ENCODE measurements at regions not wholly inside any gene's neighbourhood (a gene's known extent, or its start where the extent isn't known, plus 50 kb on each side); places are given as distances from the start of the nearest gene placed in this dataset.

DNA sequence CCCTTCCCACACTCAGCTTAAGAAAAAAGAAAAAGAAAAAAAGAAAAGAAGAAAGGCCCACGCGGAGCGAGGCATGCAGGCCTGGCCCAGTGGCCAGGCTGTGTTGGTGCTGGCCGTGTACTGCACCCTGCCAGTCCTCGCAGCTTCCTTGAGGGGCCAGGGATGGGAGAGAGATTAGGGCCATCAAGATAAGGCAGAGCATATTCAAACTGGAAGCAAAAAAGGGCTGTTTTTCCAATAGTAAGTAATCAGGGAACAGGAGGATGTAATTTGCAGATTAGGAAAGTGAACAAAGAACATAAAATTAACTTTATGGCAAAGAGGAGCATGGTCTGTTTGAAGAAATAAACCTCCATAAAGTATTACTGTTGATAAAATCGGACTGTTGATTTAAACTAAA lies 319.6 kb upstream of the CLINT1 start:
- no peak for DNase-seq

DNA sequence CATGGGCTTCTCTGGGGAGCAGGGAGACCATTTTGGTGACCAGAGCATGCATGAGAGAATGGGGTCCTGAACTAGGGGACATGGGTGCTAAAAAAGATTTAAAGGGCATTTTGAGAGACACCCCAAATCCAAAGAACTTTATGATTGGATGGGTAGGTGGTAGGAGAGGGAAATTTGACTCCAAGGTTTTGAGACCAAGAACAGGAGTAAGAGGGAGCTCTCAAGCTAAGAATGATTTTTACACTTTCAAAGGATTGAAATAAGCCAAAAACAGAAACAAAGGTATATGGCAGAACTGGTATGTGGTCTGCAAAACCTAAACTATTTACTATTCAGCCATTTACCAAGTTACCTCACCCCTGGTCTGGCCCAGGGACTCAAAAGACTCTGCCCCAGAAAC lies 318.2 kb upstream of the CLINT1 start:
- DNase-seq, result no peak

DNA sequence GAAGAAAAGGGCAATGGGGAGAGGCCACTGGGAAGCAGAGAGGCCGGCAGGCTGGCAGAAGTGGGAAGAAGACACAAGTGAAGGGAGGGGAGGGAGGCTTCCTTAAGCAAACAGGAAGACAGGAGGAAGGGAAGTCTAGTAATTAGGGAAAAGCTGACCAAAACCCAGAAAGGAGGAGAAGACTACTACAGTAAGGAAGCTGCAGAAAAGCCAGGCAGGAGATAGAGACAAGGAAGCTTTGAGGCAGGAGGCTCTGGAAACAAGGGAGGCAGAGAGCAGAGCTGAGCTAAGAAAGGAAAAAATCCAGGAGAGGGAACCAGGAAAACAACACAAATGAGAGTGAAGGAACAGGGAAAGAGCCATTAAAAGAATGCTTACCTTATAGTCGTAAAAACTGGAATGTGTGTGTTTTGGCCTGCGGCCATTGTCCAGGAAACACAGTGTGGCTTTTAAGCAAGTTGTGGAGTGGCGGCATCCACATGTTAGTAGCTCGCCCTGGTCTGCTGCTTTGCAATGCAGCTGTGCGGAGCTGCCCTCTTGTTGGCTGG lies 317.1 kb upstream of the CLINT1 start:
- peak; percentile 48 for DNase-seq

- DNase-seq, result peak; percentile 82
These were observed 316.2 kb upstream of the CLINT1 start for GRCh38 chr5:158174918-158175851.

DNA sequence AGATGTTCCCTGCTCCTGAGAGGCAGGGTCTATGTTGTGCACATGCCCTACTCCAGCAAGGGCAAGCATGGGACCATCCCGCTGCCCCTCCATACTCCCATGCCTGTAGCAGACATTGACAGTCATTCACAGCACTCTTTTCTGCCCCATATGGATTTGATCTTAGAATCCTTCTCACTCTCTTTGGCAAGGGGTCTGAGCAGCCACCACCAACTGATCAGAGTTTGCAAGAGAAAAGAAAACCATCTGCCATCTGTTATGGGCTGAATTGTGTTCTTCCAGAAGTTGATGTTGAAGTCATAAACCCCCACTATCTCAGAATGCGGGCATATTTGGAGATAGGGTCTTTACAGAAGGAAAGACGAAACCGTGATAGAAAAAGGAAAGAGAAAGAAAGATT lies 315.1 kb upstream of the CLINT1 start:
- no peak for DNase-seq

DNA sequence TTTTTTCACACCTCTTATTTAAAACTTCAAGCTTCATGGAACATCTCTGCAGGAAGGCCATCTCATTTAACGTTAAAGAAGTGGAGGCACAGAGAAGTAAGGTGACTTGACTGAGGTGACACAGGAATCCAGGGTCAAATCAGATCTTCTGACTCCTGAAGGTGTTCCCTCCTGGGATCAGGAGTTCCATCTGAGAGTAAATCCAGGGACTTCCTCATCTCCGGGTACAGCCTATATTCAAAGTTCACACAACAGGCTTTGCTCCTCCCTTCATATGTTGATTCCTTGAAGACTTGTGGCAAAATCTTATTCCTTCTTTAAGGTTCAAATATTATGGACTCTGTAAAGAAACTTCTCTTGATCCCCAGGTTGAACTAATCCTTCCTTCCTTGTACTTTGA lies 313.1 kb upstream of the CLINT1 start:
- no peak for DNase-seq

GRCh38 chr5:158170534-158170933 lies 311.6 kb upstream of the CLINT1 start:
- no peak for DNase-seq

DNA sequence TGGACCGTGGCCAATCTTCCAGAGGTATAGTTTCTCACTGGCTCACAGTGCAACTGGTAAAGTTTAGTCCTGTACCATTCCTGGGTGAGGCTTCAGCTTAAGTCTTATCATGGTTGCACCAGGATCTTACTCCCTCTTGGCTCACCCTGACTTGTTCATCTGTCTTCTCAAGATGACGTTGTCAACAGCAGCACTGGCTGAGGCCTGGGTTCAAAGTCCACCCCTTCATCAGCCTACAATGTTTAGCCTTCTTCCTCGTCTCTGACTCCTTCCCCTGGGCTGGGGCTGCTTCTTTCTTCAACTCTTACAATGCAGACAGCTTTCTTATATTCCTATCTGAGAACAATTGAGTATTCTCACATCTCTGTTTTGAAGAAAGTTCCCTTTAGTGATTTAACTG lies 311.1 kb upstream of the CLINT1 start:
- no peak for DNase-seq

DNA sequence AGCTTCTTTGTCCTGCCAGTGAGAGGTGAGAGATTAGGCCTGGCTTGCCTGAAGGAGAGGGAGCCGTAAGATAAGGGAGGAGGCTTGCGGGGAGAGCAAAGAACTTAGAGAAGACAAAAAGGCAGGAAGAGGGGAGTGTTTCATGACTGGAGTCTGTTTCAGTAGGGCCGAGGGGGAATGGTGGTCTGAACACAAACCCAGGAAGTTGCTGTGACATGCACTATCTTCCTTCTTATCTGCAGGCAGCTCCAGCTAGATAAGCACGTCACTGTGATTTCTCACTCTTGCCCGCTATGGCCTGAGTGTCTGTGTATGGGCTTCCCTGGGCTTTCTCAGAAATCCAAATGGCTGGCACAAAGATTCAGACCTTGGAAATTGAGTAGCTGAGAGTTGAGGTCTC lies 307.5 kb upstream of the CLINT1 start:
- DNase-seq, result no peak

DNA sequence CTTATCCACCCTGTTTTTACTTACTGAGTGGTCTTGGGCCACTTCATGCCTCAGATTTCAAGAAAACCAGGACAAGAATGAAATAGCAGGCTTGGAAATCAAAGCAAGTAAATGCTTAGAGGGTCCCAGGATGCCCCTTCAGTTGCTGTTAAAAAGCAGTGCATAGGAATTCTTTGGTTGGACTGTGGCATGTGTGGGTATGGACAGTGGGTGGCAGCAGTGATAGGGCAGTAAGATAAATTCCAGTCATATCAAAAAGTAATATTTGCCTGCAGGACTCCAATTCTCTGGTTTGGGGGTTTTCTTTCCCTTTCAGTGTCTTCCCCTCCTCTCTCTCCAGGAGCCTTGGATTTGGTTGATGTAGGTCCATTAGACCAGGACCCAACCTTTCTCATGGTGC lies 306.7 kb upstream of the CLINT1 start:
- no peak for DNase-seq

DNA sequence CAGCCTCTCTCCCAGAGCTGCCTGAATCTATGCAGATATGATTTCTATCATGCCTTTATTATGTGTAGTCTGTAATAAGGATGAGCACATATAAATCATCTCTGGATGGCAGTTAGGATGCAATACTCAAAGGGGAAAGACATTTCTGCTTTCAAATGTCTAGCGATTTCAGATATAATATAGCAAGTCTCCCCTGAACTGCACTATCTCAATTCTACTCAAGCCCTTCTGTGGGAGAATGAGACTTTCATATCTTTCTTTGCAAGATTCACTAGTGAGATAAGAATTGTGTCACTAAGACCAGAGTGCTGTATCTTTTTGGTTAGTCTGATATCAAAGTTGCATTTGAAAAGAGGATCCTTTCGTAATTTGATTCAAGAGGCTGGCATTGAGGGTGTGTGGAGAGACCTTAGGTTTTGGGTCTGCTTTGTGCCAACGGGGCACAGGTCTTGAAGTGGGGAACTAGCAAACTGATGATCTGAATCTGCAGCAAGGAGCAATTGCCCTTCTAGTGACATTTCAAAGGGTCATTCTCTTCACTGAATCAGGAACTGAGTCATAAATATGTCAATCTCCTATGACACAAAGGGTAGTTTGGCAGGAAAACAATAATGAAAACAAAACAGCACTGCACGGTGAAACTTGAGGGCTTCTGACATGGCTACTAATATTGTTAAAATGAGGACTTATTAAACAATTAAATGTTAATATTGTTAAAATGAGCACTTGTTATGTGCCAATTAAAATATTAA lies 305.5 kb upstream of the CLINT1 start:
- no peak for DNase-seq

- peak; percentile 52 for DNase-seq
These were observed 304.7 kb upstream of the CLINT1 start for GRCh38 chr5:158163451-158164295.

DNA sequence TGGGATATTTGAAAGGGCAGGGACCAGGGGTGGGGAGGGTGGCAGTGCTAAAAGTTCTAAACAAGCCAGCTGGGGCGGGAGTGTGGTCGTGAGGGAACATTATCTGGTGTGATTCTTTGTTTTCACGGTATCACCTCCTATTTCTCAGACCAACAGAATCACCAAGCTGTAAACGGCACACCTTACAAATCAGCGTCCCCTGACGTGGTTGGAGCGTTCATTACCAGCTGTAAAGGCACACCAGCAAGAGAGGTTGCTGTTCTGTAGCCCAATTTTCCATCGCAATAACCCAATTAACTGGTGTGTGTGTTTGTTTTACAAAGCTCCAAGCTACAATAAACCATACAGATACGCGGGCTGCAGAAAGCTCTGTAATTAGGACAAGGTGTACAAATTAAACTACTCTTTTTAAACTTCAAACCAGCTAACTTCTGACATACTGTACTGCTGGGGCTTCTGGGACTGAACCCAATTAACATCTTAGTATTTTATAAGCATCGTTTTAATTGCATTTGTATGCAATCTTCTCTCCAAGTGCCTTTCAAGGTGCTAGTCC lies 303.6 kb upstream of the CLINT1 start:
- DNase-seq, result no peak

- no peak for DNase-seq
These were observed 303.1 kb upstream of the CLINT1 start for GRCh38 chr5:158162026-158162425.

DNA sequence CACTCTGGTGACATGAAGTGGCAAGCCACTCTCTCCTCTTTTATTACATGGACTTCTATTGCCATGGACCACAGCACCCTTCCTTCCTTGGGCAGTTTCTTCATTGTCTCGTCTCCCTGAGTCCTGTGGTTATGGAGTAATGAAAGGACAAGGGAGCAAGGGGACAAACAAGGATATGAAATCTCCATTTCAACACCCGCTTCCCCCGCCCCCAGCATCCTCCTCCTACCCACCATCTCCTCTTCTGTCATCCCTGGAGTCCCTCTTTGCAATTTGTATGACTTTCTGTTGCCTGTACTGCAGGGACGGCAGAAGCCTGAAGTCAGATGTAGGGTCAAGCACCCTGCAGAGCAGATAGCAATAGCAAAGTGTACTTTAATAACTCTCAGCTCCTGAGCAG lies 300.7 kb upstream of the CLINT1 start:
- no peak for DNase-seq

- DNase-seq, result peak; percentile 76
These were observed 297.0 kb upstream of the CLINT1 start for GRCh38 chr5:158155811-158156505.

GRCh38 chr5:158155067-158155466 lies 296.1 kb upstream of the CLINT1 start:
- peak; percentile 48 for DNase-seq

- peak; percentile 99 for DNase-seq
These were observed 295.5 kb upstream of the CLINT1 start for GRCh38 chr5:158154226-158155005.

DNA sequence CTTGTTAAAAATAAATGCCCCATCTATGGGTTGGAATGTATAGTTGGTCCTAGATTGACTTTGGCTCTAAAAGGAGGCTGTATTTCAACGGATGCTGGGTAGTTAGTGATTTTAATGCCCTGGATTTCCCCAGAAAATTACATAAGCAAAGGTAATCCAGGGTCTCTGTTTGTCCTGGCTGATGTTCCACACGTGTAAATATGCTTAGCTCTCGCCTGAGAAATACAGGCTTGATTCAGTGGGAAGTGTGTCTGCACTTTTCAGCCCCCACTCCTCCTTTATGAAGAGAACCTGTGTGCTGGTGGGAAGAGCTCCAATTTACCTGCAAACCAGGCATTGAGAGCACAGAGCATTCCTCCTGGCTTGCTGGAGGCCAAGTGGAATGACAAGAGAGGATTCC lies 294.6 kb upstream of the CLINT1 start:
- no peak for DNase-seq

- DNase-seq, result peak; percentile 56
These were observed 293.2 kb upstream of the CLINT1 start for GRCh38 chr5:158152136-158152535.

GRCh38 chr5:158147227-158147626 lies 288.3 kb upstream of the CLINT1 start:
- DNase-seq, result no peak
